ENCODE measurements at regions not wholly inside any gene's neighbourhood (a gene's known extent, or its start where the extent isn't known, plus 50 kb on each side); places are given as distances from the start of the nearest gene placed in this dataset.

- H3K9me3 ChIP-seq (ENCODE audit: control insufficient read depth in 2 of 2, insufficient read depth in 1 of 2, low read depth in 1 of 2, low read length in 1 of 2), result no peaks in the 10 kb centered on the region
- no peak overlapping the region for H3K4me3 ChIP-seq (ENCODE audit: low read depth in 1 of 3, low read length in 3 of 3)
- FAIRE-seq, result no peak
- WGBS, 3 donors, result 90 to 94% (median 90%) methylated on average over 9 of the region's 9 CpGs
- DNase-seq, result no peak
- H3K36me3 ChIP-seq (ENCODE audit: control insufficient read depth in 3 of 3, insufficient read depth in 2 of 3, low read depth in 1 of 3, low read length in 3 of 3), result no peaks in the 10 kb centered on the region
- no peak overlapping the region for H3K27ac ChIP-seq (ENCODE audit: low read depth in 1 of 3, low read length in 2 of 3)
- H3K4me1 ChIP-seq (ENCODE audit: control insufficient read depth in 3 of 3, insufficient read depth in 2 of 3, low read depth in 1 of 3, low read length in 2 of 3), result peaks cover 0 to 11% (median 5%) of the 10 kb centered on the region in 3 donors
- H3K27me3 ChIP-seq (ENCODE audit: control insufficient read depth in 3 of 3, insufficient read depth in 3 of 3, low read length in 3 of 3), result no peaks in the 10 kb centered on the region
Measured at GRCh38 chr9:86720639-86721225, 226.6 kb downstream of the GAS1 start.

GRCh38 chr9:86718388-86719049 is 228.8 kb downstream of the GAS1 start:
- Histone ChIP-seq H3K36me3 (ENCODE audit: control insufficient read depth in 3 of 3, insufficient read depth in 2 of 3, low read depth in 1 of 3, low read length in 3 of 3) (no peaks in the 10 kb centered on the region), H3K27me3 (ENCODE audit: control insufficient read depth in 3 of 3, insufficient read depth in 3 of 3, low read length in 3 of 3) (no peaks in the 10 kb centered on the region), H3K4me1 (ENCODE audit: control insufficient read depth in 3 of 3, insufficient read depth in 2 of 3, low read depth in 1 of 3, low read length in 2 of 3) (peaks cover 0 to 11% (median 5%) of the 10 kb centered on the region in 3 donors), H3K9me3 (ENCODE audit: control insufficient read depth in 2 of 2, insufficient read depth in 1 of 2, low read depth in 1 of 2, low read length in 1 of 2) (no peaks in the 10 kb centered on the region), H3K4me3 (ENCODE audit: low read depth in 1 of 3, low read length in 3 of 3) (no peak overlapping the region), H3K27ac (ENCODE audit: low read depth in 1 of 3, low read length in 2 of 3) (no peak overlapping the region)
- FAIRE-seq (no peak), DNase-seq (no peak)
- 79 to 90% (median 86%) methylated on average over 11 of the region's 11 CpGs for WGBS, 3 donors

- FAIRE-seq (no peak), DNase-seq (no peak)
- WGBS, 3 donors, result 77 to 94% (median 85%) methylated on average over 4 of the region's 4 CpGs
- Histone ChIP-seq H3K36me3 (ENCODE audit: control insufficient read depth in 3 of 3, insufficient read depth in 2 of 3, low read depth in 1 of 3, low read length in 3 of 3) (no peaks in the 10 kb centered on the region), H3K9me3 (ENCODE audit: control insufficient read depth in 2 of 2, insufficient read depth in 1 of 2, low read depth in 1 of 2, low read length in 1 of 2) (no peaks in the 10 kb centered on the region), H3K4me1 (ENCODE audit: control insufficient read depth in 3 of 3, insufficient read depth in 2 of 3, low read depth in 1 of 3, low read length in 2 of 3) (peaks cover 0 to 2% (median under 1%) of the 10 kb centered on the region in 3 donors), H3K4me3 (ENCODE audit: low read depth in 1 of 3, low read length in 3 of 3) (no peak overlapping the region), H3K27ac (ENCODE audit: low read depth in 1 of 3, low read length in 2 of 3) (no peak overlapping the region), H3K27me3 (ENCODE audit: control insufficient read depth in 3 of 3, insufficient read depth in 3 of 3, low read length in 3 of 3) (no peaks in the 10 kb centered on the region)
Measured at GRCh38 chr9:86716326-86716922, 230.9 kb downstream of the GAS1 start.

- FAIRE-seq, result no peak
- WGBS, 3 donors, result 66 to 78% (median 77%) methylated on average over 4 of the region's 4 CpGs
- no peaks in the 10 kb centered on the region for H3K4me1 ChIP-seq (ENCODE audit: control insufficient read depth in 3 of 3, insufficient read depth in 2 of 3, low read depth in 1 of 3, low read length in 2 of 3)
- no peaks in the 10 kb centered on the region for H3K9me3 ChIP-seq (ENCODE audit: control insufficient read depth in 2 of 2, insufficient read depth in 1 of 2, low read depth in 1 of 2, low read length in 1 of 2)
- no peak for DNase-seq
- H3K27ac ChIP-seq (ENCODE audit: low read depth in 1 of 3, low read length in 2 of 3), result no peak overlapping the region
- H3K36me3 ChIP-seq (ENCODE audit: control insufficient read depth in 3 of 3, insufficient read depth in 2 of 3, low read depth in 1 of 3, low read length in 3 of 3), result no peaks in the 10 kb centered on the region
- H3K27me3 ChIP-seq (ENCODE audit: control insufficient read depth in 3 of 3, insufficient read depth in 3 of 3, low read length in 3 of 3), result no peaks in the 10 kb centered on the region
- H3K4me3 ChIP-seq (ENCODE audit: low read depth in 1 of 3, low read length in 3 of 3), result no peak overlapping the region
Measured at GRCh38 chr9:86714999-86715398, 232.3 kb downstream of the GAS1 start.

GRCh38 chr9:86713970-86714369 is 233.3 kb downstream of the GAS1 start:
- FAIRE-seq (no peak), DNase-seq (no peak)
- H3K4me3 ChIP-seq (ENCODE audit: low read depth in 1 of 3, low read length in 3 of 3), result no peak overlapping the region
- H3K27ac ChIP-seq (ENCODE audit: low read depth in 1 of 3, low read length in 2 of 3), result no peak overlapping the region
- H3K9me3 ChIP-seq (ENCODE audit: control insufficient read depth in 2 of 2, insufficient read depth in 1 of 2, low read depth in 1 of 2, low read length in 1 of 2), result no peaks in the 10 kb centered on the region
- H3K36me3 ChIP-seq (ENCODE audit: control insufficient read depth in 3 of 3, insufficient read depth in 2 of 3, low read depth in 1 of 3, low read length in 3 of 3), result no peaks in the 10 kb centered on the region
- no peaks in the 10 kb centered on the region for H3K27me3 ChIP-seq (ENCODE audit: control insufficient read depth in 3 of 3, insufficient read depth in 3 of 3, low read length in 3 of 3)
- 75 to 100% (median 96%) methylated on average over 1 of the region's 1 CpG for WGBS, 3 donors
- H3K4me1 ChIP-seq (ENCODE audit: control insufficient read depth in 3 of 3, insufficient read depth in 2 of 3, low read depth in 1 of 3, low read length in 2 of 3), result no peaks in the 10 kb centered on the region

GRCh38 chr9:86713470-86713869 is 233.8 kb downstream of the GAS1 start:
- no peaks in the 10 kb centered on the region for H3K36me3 ChIP-seq (ENCODE audit: control insufficient read depth in 3 of 3, insufficient read depth in 2 of 3, low read depth in 1 of 3, low read length in 3 of 3)
- no peak for DNase-seq
- 89 to 92% (median 92%) methylated on average over 2 of the region's 2 CpGs for WGBS, 3 donors
- H3K4me3 ChIP-seq (ENCODE audit: low read depth in 1 of 3, low read length in 3 of 3), result no peak overlapping the region
- H3K9me3 ChIP-seq (ENCODE audit: control insufficient read depth in 2 of 2, insufficient read depth in 1 of 2, low read depth in 1 of 2, low read length in 1 of 2), result no peaks in the 10 kb centered on the region
- no peak overlapping the region for H3K27ac ChIP-seq (ENCODE audit: low read depth in 1 of 3, low read length in 2 of 3)
- FAIRE-seq, result no peak
- no peaks in the 10 kb centered on the region for H3K4me1 ChIP-seq (ENCODE audit: control insufficient read depth in 3 of 3, insufficient read depth in 2 of 3, low read depth in 1 of 3, low read length in 2 of 3)
- H3K27me3 ChIP-seq (ENCODE audit: control insufficient read depth in 3 of 3, insufficient read depth in 3 of 3, low read length in 3 of 3), result no peaks in the 10 kb centered on the region

- DNase-seq (no peak), FAIRE-seq (no peak)
- Histone ChIP-seq H3K36me3 (ENCODE audit: control insufficient read depth in 3 of 3, insufficient read depth in 2 of 3, low read depth in 1 of 3, low read length in 3 of 3) (no peaks in the 10 kb centered on the region), H3K4me1 (ENCODE audit: control insufficient read depth in 3 of 3, insufficient read depth in 2 of 3, low read depth in 1 of 3, low read length in 2 of 3) (peaks cover 0 to 3% (median 0%) of the 10 kb centered on the region in 3 donors), H3K27me3 (ENCODE audit: control insufficient read depth in 3 of 3, insufficient read depth in 3 of 3, low read length in 3 of 3) (no peaks in the 10 kb centered on the region), H3K9me3 (ENCODE audit: control insufficient read depth in 2 of 2, insufficient read depth in 1 of 2, low read depth in 1 of 2, low read length in 1 of 2) (no peaks in the 10 kb centered on the region), H3K4me3 (ENCODE audit: low read depth in 1 of 3, low read length in 3 of 3) (no peak overlapping the region), H3K27ac (ENCODE audit: low read depth in 1 of 3, low read length in 2 of 3) (no peak overlapping the region)
- WGBS, 3 donors, result 81 to 85% (median 84%) methylated on average over 9 of the region's 9 CpGs
Measured at GRCh38 chr9:86708918-86709835, 238.1 kb downstream of the GAS1 start.

- Histone ChIP-seq H3K4me3 (ENCODE audit: low read depth in 1 of 3, low read length in 3 of 3) (no peak overlapping the region), H3K27me3 (ENCODE audit: control insufficient read depth in 3 of 3, insufficient read depth in 3 of 3, low read length in 3 of 3) (no peaks in the 10 kb centered on the region), H3K27ac (ENCODE audit: low read depth in 1 of 3, low read length in 2 of 3) (no peak overlapping the region), H3K9me3 (ENCODE audit: control insufficient read depth in 2 of 2, insufficient read depth in 1 of 2, low read depth in 1 of 2, low read length in 1 of 2) (no peaks in the 10 kb centered on the region), H3K4me1 (ENCODE audit: control insufficient read depth in 3 of 3, insufficient read depth in 2 of 3, low read depth in 1 of 3, low read length in 2 of 3) (peaks cover 0 to 3% (median 2%) of the 10 kb centered on the region in 3 donors), H3K36me3 (ENCODE audit: control insufficient read depth in 3 of 3, insufficient read depth in 2 of 3, low read depth in 1 of 3, low read length in 3 of 3) (no peaks in the 10 kb centered on the region)
- DNase-seq (no peak), FAIRE-seq (no peak)
- 65 to 76% (median 67%) methylated on average over 4 of the region's 4 CpGs for WGBS, 3 donors
Measured at GRCh38 chr9:86707932-86708510, 239.3 kb downstream of the GAS1 start.

All from small intestine (tissue), 7 donors.